OCI-LY1 (cell line): ENCODE measurements at regions not wholly inside any gene's neighbourhood (a gene's known extent, or its start where the extent isn't known, plus 50 kb on each side); places are given as distances from the start of the nearest gene placed in this dataset.

Experiments
- H2AFZ ChIP-seq: fragments of 200-600 bp; sonication (generic), shearing (Covaris generic); 2 replicates; pipeline ENCODE4 v1.6.0; 2014; ENCODE audit warnings: antibody characterized with exemption, mild to moderate bottlenecking, low read length
- H3F3A ChIP-seq: fragments of 200-600 bp; sonication (generic), shearing (Covaris generic); 2 replicates; pipeline ENCODE4 v1.6.0; 2014; ENCODE audit warnings: mild to moderate bottlenecking, antibody characterized with exemption, low read length, moderate library complexity; ENCODE audit not compliant: insufficient read depth
- H3K27ac ChIP-seq: fragments of 200-600 bp; sonication (generic); 2 replicates; pipeline ENCODE4 v1.5.1; 2014; ENCODE audit warnings: low read length, mixed run types, mild to moderate bottlenecking, low read depth; ENCODE audit not compliant: poor library complexity, severe bottlenecking
- H3K27me3 ChIP-seq: fragments of 200-600 bp; sonication (generic); 2 replicates; pipeline ENCODE4 v1.6.0; 2014; ENCODE audit warnings: antibody characterized with exemption, mild to moderate bottlenecking, low read length, moderate library complexity; ENCODE audit not compliant: insufficient read depth
- H3K36me3 ChIP-seq: fragments of 200-600 bp; sonication (generic); 2 replicates; pipeline ENCODE4 v1.6.1; 2014; ENCODE audit warnings: mild to moderate bottlenecking, antibody characterized with exemption, low read length, moderate library complexity, mixed read lengths; ENCODE audit not compliant: insufficient read depth
- H3K4me1 ChIP-seq: fragments of 200-600 bp; sonication (generic); 2 replicates; pipeline ENCODE4 v1.5.1; 2014; ENCODE audit warnings: mild to moderate bottlenecking, low read length, moderate library complexity; ENCODE audit not compliant: insufficient read depth, severe bottlenecking
- H3K4me2 ChIP-seq: fragments of 200-600 bp; sonication (generic), shearing (Covaris generic); 2 replicates; pipeline ENCODE4 v1.6.1; 2014; ENCODE audit warnings: low read length
- H3K4me3 ChIP-seq: fragments of 200-600 bp; sonication (generic); 2 replicates; pipeline ENCODE4 v1.5.1; 2014; ENCODE audit warnings: low read length, low read depth, mild to moderate bottlenecking, mixed read lengths; ENCODE audit not compliant: poor library complexity, severe bottlenecking
- H3K79me2 ChIP-seq: fragments of 200-600 bp; shearing (Covaris generic); 2 replicates; pipeline ENCODE4 v1.6.1; 2016; ENCODE audit warnings: mixed run types, low read length, mixed read lengths; ENCODE audit not compliant: insufficient read depth
- H3K9ac ChIP-seq: fragments of 200-600 bp; sonication (generic), shearing (Covaris generic); 2 replicates; pipeline ENCODE4 v1.6.1; 2014; ENCODE audit warnings: mild to moderate bottlenecking, low read length, mixed read lengths
- H3K9me2 ChIP-seq: fragments of 200-600 bp; sonication (generic), shearing (Covaris generic); 2 replicates; pipeline ENCODE4 v1.6.1; 2014; ENCODE audit warnings: low read depth, mild to moderate bottlenecking, low read length, mixed read lengths
- H3K9me3 ChIP-seq: fragments of 200-600 bp; shearing (Covaris generic); 2 replicates; pipeline ENCODE4 v1.6.1; 2014; ENCODE audit warnings: low read length, mixed read lengths
- H4K20me1 ChIP-seq: fragments of 200-600 bp; sonication (generic), shearing (Covaris generic); 2 replicates; pipeline ENCODE4 v1.6.0; 2016; ENCODE audit warnings: mild to moderate bottlenecking, low read length; ENCODE audit not compliant: insufficient read depth
- EZH2 ChIP-seq: fragments of 200-600 bp; sonication (generic), shearing (Covaris generic); IDR thresholded peaks from 2 replicates; pipeline ENCODE4 v1.8.0; 2017; ENCODE audit warnings: borderline replicate concordance, mixed run types, mild to moderate bottlenecking, antibody characterized with exemption, low read length, moderate library complexity, mixed read lengths
- TF ChIP-seq, protein P1 (sequence below): fragments of 200-600 bp; sonication (generic), shearing (Covaris generic); IDR thresholded peaks from 2 replicates; pipeline ENCODE4 v1.5.1; 2017; ENCODE audit warnings: mild to moderate bottlenecking, antibody characterized with exemption, low read length, moderate library complexity, mixed read lengths

- H3K9ac ChIP-seq, result no peak overlapping the region
- H4K20me1 ChIP-seq, result no peaks in the 10 kb centered on the region
- no peaks in the 10 kb centered on the region for H3K9me2 ChIP-seq
- H3K4me2 ChIP-seq, result no peak overlapping the region
- H3K36me3 ChIP-seq, result no peaks in the 10 kb centered on the region
- no peak overlapping the region for H3K27ac ChIP-seq
- H3K4me1 ChIP-seq, result no peaks in the 10 kb centered on the region
- TF ChIP-seq EZH2, result no peak
- TF ChIP-seq, protein P1, sequence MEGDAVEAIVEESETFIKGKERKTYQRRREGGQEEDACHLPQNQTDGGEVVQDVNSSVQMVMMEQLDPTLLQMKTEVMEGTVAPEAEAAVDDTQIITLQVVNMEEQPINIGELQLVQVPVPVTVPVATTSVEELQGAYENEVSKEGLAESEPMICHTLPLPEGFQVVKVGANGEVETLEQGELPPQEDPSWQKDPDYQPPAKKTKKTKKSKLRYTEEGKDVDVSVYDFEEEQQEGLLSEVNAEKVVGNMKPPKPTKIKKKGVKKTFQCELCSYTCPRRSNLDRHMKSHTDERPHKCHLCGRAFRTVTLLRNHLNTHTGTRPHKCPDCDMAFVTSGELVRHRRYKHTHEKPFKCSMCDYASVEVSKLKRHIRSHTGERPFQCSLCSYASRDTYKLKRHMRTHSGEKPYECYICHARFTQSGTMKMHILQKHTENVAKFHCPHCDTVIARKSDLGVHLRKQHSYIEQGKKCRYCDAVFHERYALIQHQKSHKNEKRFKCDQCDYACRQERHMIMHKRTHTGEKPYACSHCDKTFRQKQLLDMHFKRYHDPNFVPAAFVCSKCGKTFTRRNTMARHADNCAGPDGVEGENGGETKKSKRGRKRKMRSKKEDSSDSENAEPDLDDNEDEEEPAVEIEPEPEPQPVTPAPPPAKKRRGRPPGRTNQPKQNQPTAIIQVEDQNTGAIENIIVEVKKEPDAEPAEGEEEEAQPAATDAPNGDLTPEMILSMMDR, result no peak
- H3K79me2 ChIP-seq, result no peaks in the 10 kb centered on the region
- H3F3A ChIP-seq, result no peaks in the 10 kb centered on the region
- no peaks in the 10 kb centered on the region for H3K27me3 ChIP-seq
- no peak overlapping the region for H3K4me3 ChIP-seq
- H3K9me3 ChIP-seq, result no peaks in the 10 kb centered on the region
- H2AFZ ChIP-seq, result no peak overlapping the region
These were observed 173.3 kb downstream of the FBXO8 start for GRCh38 chr4:174110180-174110579.

- Histone ChIP-seq H3K79me2 (no peaks in the 10 kb centered on the region), H3K9me3 (no peaks in the 10 kb centered on the region), H2AFZ (no peak overlapping the region), H3K9ac (no peak overlapping the region), H3F3A (no peaks in the 10 kb centered on the region), H3K4me1 (no peaks in the 10 kb centered on the region), H3K27me3 (no peaks in the 10 kb centered on the region), H4K20me1 (no peaks in the 10 kb centered on the region), H3K36me3 (no peaks in the 10 kb centered on the region), H3K4me3 (no peak overlapping the region), H3K27ac (no peak overlapping the region), H3K9me2 (no peaks in the 10 kb centered on the region), H3K4me2 (no peak overlapping the region)
- TF ChIP-seq, protein P1, result no peak
These were observed 175.6 kb downstream of the FBXO8 start for GRCh38 chr4:174107746-174108354.

- no peaks in the 10 kb centered on the region for H3K4me1 ChIP-seq
- H2AFZ ChIP-seq, result no peak overlapping the region
- no peak overlapping the region for H3K4me3 ChIP-seq
- no peak overlapping the region for H3K9ac ChIP-seq
- H3K79me2 ChIP-seq, result no peaks in the 10 kb centered on the region
- no peak for TF ChIP-seq EZH2
- TF ChIP-seq, protein P1, result no peak
- H3F3A ChIP-seq, result no peaks in the 10 kb centered on the region
- no peaks in the 10 kb centered on the region for H3K27me3 ChIP-seq
- H3K4me2 ChIP-seq, result no peak overlapping the region
- H3K9me3 ChIP-seq, result no peaks in the 10 kb centered on the region
- no peaks in the 10 kb centered on the region for H3K9me2 ChIP-seq
- no peaks in the 10 kb centered on the region for H4K20me1 ChIP-seq
- no peak overlapping the region for H3K27ac ChIP-seq
- H3K36me3 ChIP-seq, result no peaks in the 10 kb centered on the region
These were observed 178.3 kb downstream of the FBXO8 start for GRCh38 chr4:174105202-174105601.
